ENCODE measurements at regions not wholly inside any gene's neighbourhood (a gene's known extent, or its start where the extent isn't known, plus 50 kb on each side); places are given as distances from the start of the nearest gene placed in this dataset.
"Not testable (repeated sequence)": the region's sequence is repeated elsewhere in the genome, so short reads cannot be mapped to it uniquely, and the experiment has no call there.

DNA sequence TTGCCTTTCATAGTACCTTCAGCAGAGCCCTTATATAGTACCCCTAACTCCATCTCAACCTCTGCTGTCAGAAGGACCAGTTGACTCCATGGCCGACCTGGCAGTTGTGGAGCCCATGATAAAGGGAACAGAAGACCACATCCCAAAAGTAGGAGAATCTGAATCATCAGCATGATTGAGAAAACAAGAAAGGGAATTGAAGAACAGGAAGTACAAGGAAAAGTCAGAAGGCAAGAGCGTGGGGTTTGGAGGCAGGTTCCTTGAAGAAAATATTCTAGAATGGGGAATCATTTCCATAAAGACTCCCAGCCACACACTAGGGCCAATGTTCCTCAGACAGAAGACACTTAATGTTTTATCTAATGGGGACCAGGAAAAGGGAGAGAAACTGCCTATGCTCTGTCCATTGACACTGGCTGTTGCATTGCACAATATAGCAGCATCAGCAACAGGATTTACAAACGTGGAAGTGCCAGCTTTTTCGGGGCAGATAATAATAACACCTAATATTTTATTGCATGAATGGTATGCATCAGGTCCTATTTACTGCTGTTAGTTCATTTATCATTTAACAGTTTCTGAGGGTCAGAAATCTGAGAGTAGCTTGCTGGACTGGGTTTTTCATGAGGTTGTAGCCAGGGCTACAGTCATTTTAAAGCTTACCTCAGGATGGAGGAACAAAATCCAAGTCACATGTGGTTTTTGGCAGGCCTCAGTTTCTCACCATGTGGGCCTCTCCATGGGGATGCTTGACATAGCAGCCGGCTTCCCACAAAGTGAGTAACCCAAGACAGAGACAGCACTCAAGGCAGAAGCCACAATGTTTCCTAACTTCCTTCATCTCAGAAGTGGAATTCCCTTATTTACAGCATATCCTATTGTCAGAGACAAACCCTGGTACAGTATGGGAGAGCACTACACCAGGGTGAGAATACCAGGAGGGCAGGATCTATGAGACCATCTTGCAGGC is 483.4 kb downstream of the PLPP3 start:
- FAIRE-seq (no peak), DNase-seq (ENCODE audit: low read depth in 1 of 2, low spot score in 1 of 2) (no peak), ATAC-seq (no peak)
- ChIA-PET CTCF (no interaction called here), POLR2A (no interaction called here)
- TF ChIP-seq FOSB (CRISPR knock-in tag; IDR thresholded peaks at IDR 0.05), result no peak
- 44% methylated on average over 5 of the region's 5 CpGs for WGBS (ENCODE audit: missing lambda C conversion rate)
- Histone ChIP-seq H3K4me2 (no peak overlapping the region), H3K27ac (no peak overlapping the region), H3K4me3 (no peak overlapping the region), H3K9me3 (no peaks in the 10 kb centered on the region), H3K4me1 (no peaks in the 10 kb centered on the region)

DNA sequence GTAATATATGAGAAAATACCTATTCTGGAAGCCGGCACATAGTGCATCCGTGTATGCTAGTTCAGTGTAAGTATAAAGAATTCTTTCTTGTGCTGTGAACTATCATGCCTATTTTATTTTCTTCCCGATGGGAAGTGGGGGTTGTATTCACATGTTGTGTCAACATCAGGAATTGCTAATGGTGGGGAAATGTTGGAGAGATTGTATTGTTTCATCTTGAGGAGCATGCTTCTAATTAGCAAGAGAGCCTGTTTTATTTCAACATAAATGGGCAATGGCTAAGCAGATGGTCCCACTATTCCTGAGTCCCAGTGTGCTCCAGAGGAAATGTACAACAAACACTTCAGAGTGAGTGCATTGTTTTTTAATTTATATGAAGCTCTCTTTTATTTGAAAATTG is 485.2 kb downstream of the PLPP3 start:
- no peaks in the 10 kb centered on the region for H3K9me3 ChIP-seq
- 55% methylated on average over 3 of the region's 3 CpGs for WGBS (ENCODE audit: missing lambda C conversion rate)
- POLR2A ChIA-PET, result no interaction called here
- CTCF ChIA-PET, result no interaction called here
- no peaks in the 10 kb centered on the region for H3K4me1 ChIP-seq
- TF ChIP-seq, protein P1, sequence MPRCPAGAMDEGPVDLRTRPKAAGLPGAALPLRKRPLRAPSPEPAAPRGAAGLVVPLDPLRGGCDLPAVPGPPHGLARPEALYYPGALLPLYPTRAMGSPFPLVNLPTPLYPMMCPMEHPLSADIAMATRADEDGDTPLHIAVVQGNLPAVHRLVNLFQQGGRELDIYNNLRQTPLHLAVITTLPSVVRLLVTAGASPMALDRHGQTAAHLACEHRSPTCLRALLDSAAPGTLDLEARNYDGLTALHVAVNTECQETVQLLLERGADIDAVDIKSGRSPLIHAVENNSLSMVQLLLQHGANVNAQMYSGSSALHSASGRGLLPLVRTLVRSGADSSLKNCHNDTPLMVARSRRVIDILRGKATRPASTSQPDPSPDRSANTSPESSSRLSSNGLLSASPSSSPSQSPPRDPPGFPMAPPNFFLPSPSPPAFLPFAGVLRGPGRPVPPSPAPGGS (IDR thresholded peaks at IDR 0.05), result no peak
- TF ChIP-seq JUNB (IDR thresholded peaks at IDR 0.05) (no peak), FOSB (CRISPR knock-in tag; IDR thresholded peaks at IDR 0.05) (no peak), SMC3 (IDR thresholded peaks at IDR 0.05) (no peak), RFX5 (IDR thresholded peaks at IDR 0.05) (no peak), MAZ (IDR thresholded peaks at IDR 0.05; ENCODE audit: borderline replicate concordance, low read depth, low read length) (no peak), ESRRA (IDR thresholded peaks at IDR 0.05; ENCODE audit: borderline replicate concordance, low read length) (no peak), CHD2 (IDR thresholded peaks at IDR 0.05; ENCODE audit: low read length, partially characterized antibody) (no peak), HEYL (CRISPR knock-in tag; IDR thresholded peaks at IDR 0.05) (no peak), CEBPB (IDR thresholded peaks at IDR 0.05) (no peak), FOXS1 (CRISPR knock-in tag; IDR thresholded peaks at IDR 0.05) (no peak), ZC3H11A (IDR thresholded peaks at IDR 0.05) (no peak), RAD21 (conservative IDR thresholded peaks at IDR 0.05 in 1 of 2, IDR thresholded peaks at IDR 0.05 in 1 of 2) (no peak), GATA3 (IDR thresholded peaks at IDR 0.05; ENCODE audit: borderline replicate concordance) (no peak), EP300 (IDR thresholded peaks at IDR 0.05) (no peak), POLR2A (IDR thresholded peaks at IDR 0.05; ENCODE audit: low read length) (no peak), NR3C1 (IDR thresholded peaks at IDR 0.05) (no peak), CBX8 (IDR thresholded peaks at IDR 0.05) (no peak), ZFP36 (IDR thresholded peaks at IDR 0.05; ENCODE audit: borderline replicate concordance, partially characterized antibody) (no peak)
- ATAC-seq (no peak), DNase-seq (ENCODE audit: low read depth in 1 of 2, low spot score in 1 of 2) (no peak), FAIRE-seq (no peak)
- H3K27ac ChIP-seq, result no peak overlapping the region
- H3K4me3 ChIP-seq, result no peak overlapping the region
- no peak overlapping the region for H3K4me2 ChIP-seq

DNA sequence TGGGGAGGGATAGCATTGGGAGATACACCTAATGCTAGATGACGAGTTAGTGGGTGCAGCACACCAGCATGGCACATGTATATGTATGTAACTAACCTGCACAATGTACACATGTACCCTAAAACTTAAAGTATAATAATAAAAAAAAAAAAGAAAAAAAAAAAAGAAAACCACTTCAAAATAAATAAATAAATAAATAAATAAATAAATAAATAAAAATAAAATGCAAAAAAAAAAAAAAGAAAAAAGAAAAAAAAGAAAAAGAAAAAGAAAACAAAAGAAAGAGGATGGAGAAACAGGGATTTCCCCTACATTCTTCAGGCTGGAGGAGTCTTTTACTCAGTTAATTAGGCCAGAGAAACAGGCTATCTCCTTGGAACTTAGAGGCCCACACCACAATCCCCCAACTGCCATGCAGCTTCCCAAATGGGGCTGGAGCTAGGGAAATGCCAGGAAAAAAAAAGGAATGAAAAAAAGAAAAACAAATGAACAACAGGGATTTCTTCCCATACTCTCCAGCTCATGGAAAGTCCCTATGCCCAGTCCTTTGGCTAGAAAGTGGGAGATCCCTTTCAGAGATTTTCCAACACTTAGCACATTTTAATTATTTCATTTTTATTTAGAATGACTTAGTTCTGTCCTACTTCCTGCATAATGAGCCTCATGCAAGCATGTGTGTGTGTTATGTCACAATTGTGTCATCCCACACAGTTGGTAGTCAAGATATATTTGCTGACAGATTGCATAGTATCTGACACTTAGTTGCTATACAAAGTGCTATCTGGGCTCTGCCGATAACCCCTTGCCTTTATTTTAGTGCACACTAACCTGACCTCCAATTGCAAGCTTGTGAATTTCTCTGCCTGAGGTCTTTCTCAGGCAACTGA is 486.4 kb downstream of the PLPP3 start:
- TF ChIP-seq, protein P2, sequence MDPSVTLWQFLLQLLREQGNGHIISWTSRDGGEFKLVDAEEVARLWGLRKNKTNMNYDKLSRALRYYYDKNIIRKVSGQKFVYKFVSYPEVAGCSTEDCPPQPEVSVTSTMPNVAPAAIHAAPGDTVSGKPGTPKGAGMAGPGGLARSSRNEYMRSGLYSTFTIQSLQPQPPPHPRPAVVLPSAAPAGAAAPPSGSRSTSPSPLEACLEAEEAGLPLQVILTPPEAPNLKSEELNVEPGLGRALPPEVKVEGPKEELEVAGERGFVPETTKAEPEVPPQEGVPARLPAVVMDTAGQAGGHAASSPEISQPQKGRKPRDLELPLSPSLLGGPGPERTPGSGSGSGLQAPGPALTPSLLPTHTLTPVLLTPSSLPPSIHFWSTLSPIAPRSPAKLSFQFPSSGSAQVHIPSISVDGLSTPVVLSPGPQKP (IDR thresholded peaks at IDR 0.05; ENCODE audit: low read depth, low read length), result no peak
- no peak for TF ChIP-seq POLR2A (IDR thresholded peaks at IDR 0.05; ENCODE audit: low read length)
- TF ChIP-seq, protein P1 (IDR thresholded peaks at IDR 0.05), result no peak
- no peak for TF ChIP-seq CHD2 (IDR thresholded peaks at IDR 0.05; ENCODE audit: low read length, partially characterized antibody)
- no peak for TF ChIP-seq ZNF302 (CRISPR knock-in tag; IDR thresholded peaks at IDR 0.05)
- TF ChIP-seq NPAS2 (CRISPR knock-in tag; IDR thresholded peaks at IDR 0.05; ENCODE audit: borderline replicate concordance), result no peak
- TF ChIP-seq ZC3H11A (IDR thresholded peaks at IDR 0.05), result no peak
- TF ChIP-seq NFE2L2 (conservative IDR thresholded peaks at IDR 0.05; ENCODE audit: low read length), result no peak
- TF ChIP-seq, protein P3, sequence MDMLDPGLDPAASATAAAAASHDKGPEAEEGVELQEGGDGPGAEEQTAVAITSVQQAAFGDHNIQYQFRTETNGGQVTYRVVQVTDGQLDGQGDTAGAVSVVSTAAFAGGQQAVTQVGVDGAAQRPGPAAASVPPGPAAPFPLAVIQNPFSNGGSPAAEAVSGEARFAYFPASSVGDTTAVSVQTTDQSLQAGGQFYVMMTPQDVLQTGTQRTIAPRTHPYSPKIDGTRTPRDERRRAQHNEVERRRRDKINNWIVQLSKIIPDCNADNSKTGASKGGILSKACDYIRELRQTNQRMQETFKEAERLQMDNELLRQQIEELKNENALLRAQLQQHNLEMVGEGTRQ (IDR thresholded peaks at IDR 0.05), result no peak
- 75% methylated on average over 1 of the region's 2 CpGs for WGBS (ENCODE audit: missing lambda C conversion rate)
- ChIA-PET CTCF (no interaction called here), POLR2A (no interaction called here)
- FAIRE-seq, result no peak
- Histone ChIP-seq H3K27ac (no peak overlapping the region), H3K4me2 (no peak overlapping the region), H3K9me3 (no peaks in the 10 kb centered on the region), H3K4me3 (no peak overlapping the region), H3K4me1 (no peaks in the 10 kb centered on the region)
- DNase-seq (ENCODE audit: low read depth in 1 of 2, low spot score in 1 of 2), result no peak
- no peak for ATAC-seq

DNA sequence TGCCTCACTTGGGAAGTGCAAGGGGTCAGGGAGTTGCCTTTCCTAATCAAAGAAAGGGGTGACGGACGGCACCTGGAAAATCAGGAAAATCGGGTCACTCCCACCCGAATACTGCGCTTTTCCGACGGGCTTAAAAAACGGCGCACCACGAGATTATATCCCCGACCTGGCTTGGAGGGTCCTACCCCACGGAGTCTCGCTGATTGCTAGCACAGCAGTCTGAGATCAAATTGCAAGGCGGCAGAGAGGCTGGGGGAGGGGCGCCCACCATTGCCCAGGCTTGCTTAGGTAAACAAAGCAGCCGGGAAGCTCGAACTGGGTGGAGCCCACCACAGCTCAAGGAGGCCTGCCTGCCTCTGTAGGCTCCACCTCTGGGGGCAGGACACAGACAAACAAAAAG is 489.5 kb downstream of the PLPP3 start:
- DNase-seq (ENCODE audit: low read depth in 1 of 2, low spot score in 1 of 2); H3K4me1 ChIP-seq; H3K9me3 ChIP-seq; CTCF ChIA-PET; POLR2A ChIA-PET; H3K27ac ChIP-seq; H3K4me2 ChIP-seq; H3K4me3 ChIP-seq; ATAC-seq; FAIRE-seq: not testable (repeated sequence)
- WGBS (ENCODE audit: missing lambda C conversion rate), result 78% methylated on average over 11 of the region's 17 CpGs
